VCaP (cell line): ENCODE measurements at regions not wholly inside any gene's neighbourhood (a gene's known extent, or its start where the extent isn't known, plus 50 kb on each side); places are given as distances from the start of the nearest gene placed in this dataset.

Experiments used
- H3K27ac ChIP-seq: fragments of 450-650 bp; 2 replicates; pipeline ENCODE4 v1.5.1; 2017
- TF ChIP-seq, protein P1 (sequence below): fragments of 450-650 bp; conservative IDR thresholded peaks from 2 replicates; pipeline ENCODE4 v1.5.1; 2017; ENCODE audit warnings: mild to moderate bottlenecking, moderate library complexity

DNA sequence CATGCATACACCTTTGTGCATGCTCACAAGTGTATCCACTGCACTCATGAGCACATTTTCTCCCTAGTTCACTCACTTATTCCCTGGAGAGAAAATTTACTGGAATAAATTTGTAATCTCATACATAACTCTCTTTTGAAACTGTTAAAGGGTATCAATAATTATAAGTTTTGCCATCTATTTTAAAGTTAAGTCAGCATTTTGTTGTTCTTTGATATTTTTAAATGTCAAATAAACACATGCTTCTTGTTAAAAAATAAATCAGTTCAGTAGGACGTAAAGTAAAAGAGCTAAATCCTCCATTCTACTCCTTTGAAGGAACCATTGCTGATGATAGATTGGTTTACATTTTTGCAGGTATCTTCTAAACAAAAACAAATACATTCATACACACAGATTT is 522.1 kb downstream of the NR4A2 start:
- no peak overlapping the region for H3K27ac ChIP-seq
- TF ChIP-seq, protein P1, sequence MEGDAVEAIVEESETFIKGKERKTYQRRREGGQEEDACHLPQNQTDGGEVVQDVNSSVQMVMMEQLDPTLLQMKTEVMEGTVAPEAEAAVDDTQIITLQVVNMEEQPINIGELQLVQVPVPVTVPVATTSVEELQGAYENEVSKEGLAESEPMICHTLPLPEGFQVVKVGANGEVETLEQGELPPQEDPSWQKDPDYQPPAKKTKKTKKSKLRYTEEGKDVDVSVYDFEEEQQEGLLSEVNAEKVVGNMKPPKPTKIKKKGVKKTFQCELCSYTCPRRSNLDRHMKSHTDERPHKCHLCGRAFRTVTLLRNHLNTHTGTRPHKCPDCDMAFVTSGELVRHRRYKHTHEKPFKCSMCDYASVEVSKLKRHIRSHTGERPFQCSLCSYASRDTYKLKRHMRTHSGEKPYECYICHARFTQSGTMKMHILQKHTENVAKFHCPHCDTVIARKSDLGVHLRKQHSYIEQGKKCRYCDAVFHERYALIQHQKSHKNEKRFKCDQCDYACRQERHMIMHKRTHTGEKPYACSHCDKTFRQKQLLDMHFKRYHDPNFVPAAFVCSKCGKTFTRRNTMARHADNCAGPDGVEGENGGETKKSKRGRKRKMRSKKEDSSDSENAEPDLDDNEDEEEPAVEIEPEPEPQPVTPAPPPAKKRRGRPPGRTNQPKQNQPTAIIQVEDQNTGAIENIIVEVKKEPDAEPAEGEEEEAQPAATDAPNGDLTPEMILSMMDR = no peak

- H3K27ac ChIP-seq = no peak overlapping the region
- TF ChIP-seq, protein P1 = no peak
Observed at GRCh38 chr2:155802888-155803287, 529.6 kb downstream of the NR4A2 start.

GRCh38 chr2:155792666-155793065 is 539.9 kb downstream of the NR4A2 start:
- TF ChIP-seq, protein P1 = no peak
- H3K27ac ChIP-seq = no peak overlapping the region

- TF ChIP-seq, protein P1 = no peak
- no peak overlapping the region for H3K27ac ChIP-seq
Observed at GRCh38 chr2:155770516-155770915, 562.0 kb downstream of the NR4A2 start.

DNA sequence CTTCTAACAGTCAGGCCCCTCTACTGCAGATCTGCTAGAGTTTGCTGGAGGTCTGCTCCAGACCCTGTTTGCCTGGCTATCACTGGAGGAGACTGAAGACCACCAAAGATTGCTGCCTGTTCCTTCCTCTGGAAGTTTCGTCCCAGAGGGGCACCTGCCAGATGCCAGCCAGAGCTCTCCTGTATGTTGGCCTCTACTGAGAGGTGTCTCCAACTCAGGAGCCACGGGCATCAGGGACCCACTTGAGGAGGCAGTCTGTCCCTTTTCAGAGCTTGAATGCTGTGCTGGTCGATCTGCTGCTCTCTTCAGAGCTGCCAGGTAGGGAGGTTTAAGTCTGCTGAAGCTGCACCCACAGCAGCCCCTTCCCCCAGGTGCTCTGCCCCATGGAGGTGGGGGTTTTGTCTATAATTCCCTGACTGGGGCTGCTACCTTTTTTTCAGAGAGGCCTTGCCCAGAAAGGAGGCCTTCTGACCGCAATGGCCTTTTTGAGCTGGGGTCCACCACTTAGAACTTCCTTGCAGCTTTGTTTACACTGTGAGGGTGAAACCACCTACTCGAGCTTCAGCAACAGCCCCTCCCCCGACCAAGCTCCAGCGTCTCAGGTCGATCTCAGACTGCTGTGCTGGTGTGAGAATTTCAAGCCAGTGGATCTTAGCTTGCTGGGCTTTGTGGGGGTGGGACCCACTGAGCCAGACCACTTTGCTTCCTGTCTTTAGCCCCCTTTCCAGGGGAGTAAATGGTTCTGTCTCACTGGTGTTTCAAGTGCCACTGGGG is 566.0 kb downstream of the NR4A2 start:
- TF ChIP-seq, protein P1 = no peak

GRCh38 chr2:155755481-155755880 is 577.0 kb downstream of the NR4A2 start:
- TF ChIP-seq, protein P1 = no peak
- H3K27ac ChIP-seq = no peak overlapping the region

More for the DNA sequence above, 566.0 kb downstream of the NR4A2 start:
- H3K27ac ChIP-seq = no peak overlapping the region

DNA sequence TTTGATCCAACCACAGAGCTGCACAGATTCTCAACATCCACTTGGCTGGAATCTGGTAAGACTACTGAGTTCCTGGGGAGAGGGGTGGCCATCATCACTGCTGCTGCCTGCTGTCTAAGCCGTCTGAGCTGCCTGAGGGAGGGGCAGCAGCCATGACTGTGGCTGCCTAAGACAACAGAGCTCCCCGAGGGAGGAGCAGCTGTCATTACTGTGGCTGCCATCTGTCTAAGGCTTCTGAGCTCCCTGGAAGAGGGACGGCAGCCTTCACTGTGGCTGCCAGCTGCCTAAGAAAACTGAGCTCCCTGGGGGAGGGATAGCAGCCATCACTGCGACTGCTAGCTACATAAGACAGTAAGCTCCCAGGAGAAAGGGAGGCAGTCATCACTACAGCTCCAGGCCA is 584.4 kb downstream of the NR4A2 start:
- no peak overlapping the region for H3K27ac ChIP-seq
- TF ChIP-seq, protein P1 = no peak
